Fibroblast of lung (primary cell): ENCODE measurements at regions not wholly inside any gene's neighbourhood (a gene's known extent, or its start where the extent isn't known, plus 50 kb on each side); places are given as distances from the start of the nearest gene placed in this dataset.
A peak's percentile ranks its signal among the peaks of the same experiment; 100 is the strongest.

Source experiments
- DNase-seq, 2 donors: peaks; one replicate each; pipeline versions ENCODE4 v3.0.0 to v3.0.0-alpha.2; 2010; ENCODE audit warnings: low read depth in 2 of 2
- H2AFZ ChIP-seq: 2 replicates; pipeline ENCODE4 v1.5.1; 2012; ENCODE audit warnings: low read length, control low read depth, inconsistent platforms
- H3K27ac ChIP-seq: 2 replicates; pipeline ENCODE4 v1.5.1; 2011; ENCODE audit warnings: low read length, control low read depth; ENCODE audit not compliant: insufficient read depth
- H3K27me3 ChIP-seq: 2 replicates; pipeline ENCODE4 v1.5.1; 2011; ENCODE audit warnings: mild to moderate bottlenecking, low read length; ENCODE audit not compliant: control insufficient read depth, insufficient read depth
- H3K36me3 ChIP-seq: 2 replicates; pipeline ENCODE4 v1.5.1; 2011; ENCODE audit warnings: low read length; ENCODE audit not compliant: control insufficient read depth, insufficient read depth
- H3K4me1 ChIP-seq: 2 replicates; pipeline ENCODE4 v1.5.1; 2011; ENCODE audit warnings: low read length; ENCODE audit not compliant: control insufficient read depth, insufficient read depth; ENCODE audit errors: extremely low read depth
- H3K4me2 ChIP-seq: 2 replicates; pipeline ENCODE4 v1.5.1; 2011; ENCODE audit warnings: low read length, control low read depth; ENCODE audit not compliant: insufficient read depth; ENCODE audit errors: extremely low read depth
- H3K4me3 ChIP-seq, 4 experiments: fragments of 200-600 bp in 1 of 4; sonication (generic) in 1 of 4; replicated peaks in 1 of 4; 2 replicates each; pipeline ENCODE4 v1.5.1; 2011 to 2016; ENCODE audit warnings: low read length in 4 of 4, low read depth in 3 of 4, mild to moderate bottlenecking in 3 of 4, control low read depth in 2 of 4, inconsistent platforms in 1 of 4, mixed read lengths in 1 of 4; ENCODE audit not compliant: insufficient read depth in 1 of 4; ENCODE audit errors: control extremely low read depth in 1 of 4
- H3K79me2 ChIP-seq: 2 replicates; pipeline ENCODE4 v1.5.1; 2012; ENCODE audit warnings: mild to moderate bottlenecking, low read length, inconsistent platforms; ENCODE audit not compliant: control insufficient read depth, insufficient read depth
- H3K9ac ChIP-seq: 2 replicates; pipeline ENCODE4 v1.5.1; 2011; ENCODE audit warnings: mild to moderate bottlenecking, low read length, control low read depth; ENCODE audit not compliant: insufficient read depth
- H3K9me3 ChIP-seq: 2 replicates; pipeline ENCODE4 v1.5.1; 2012; ENCODE audit warnings: low read depth, low read length; ENCODE audit not compliant: control insufficient read depth, insufficient read depth
- H4K20me1 ChIP-seq: 2 replicates; pipeline ENCODE4 v1.5.1; 2011; ENCODE audit warnings: low read length; ENCODE audit not compliant: control insufficient read depth, insufficient read depth; ENCODE audit errors: extremely low read depth
- EZH2 ChIP-seq: IDR thresholded peaks from 2 replicates; pipeline ENCODE4 v1.5.1; 2012; ENCODE audit warnings: low read length, control low read depth, mild to moderate bottlenecking; ENCODE audit errors: missing control alignments
- TF ChIP-seq, protein P1 (sequence below), 2 donors: IDR thresholded peaks in 1 of 2; conservative IDR thresholded peaks in 1 of 2; 1 replicate in 1 of 2; 2 replicates in 1 of 2; pipeline ENCODE4 v1.5.1; 2011 to 2012; ENCODE audit warnings: low read length in 2 of 2, control low read depth in 1 of 2, inconsistent platforms in 1 of 2, low read depth in 1 of 2, mild to moderate bottlenecking in 1 of 2

DNA sequence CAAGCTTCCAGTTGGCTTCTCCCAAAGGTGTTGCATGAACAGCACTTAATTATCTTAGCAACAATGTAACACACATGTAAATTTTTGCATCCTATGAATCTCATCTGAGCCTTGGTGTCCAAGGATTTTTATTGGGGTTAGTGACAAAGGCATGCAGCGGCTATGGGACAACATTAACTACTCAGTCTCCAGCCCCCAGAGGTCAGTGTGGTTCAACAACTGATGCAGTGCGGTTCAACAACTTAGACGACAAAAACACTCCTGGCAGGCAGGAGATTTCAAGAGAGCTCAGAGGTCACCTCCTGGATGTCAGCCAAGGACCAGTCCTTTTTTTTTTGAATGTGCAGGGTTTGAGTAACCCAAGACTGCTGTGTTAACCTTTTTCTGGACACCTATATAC, 77.5 kb upstream of the HMCN1 start:
- Histone ChIP-seq H4K20me1 (no peaks in the 10 kb centered on the region), H3K9me3 (no peaks in the 10 kb centered on the region), H3K4me1 (no peaks in the 10 kb centered on the region), H3K79me2 (no peaks in the 10 kb centered on the region), H3K4me2 (no peak overlapping the region), H3K4me3 (no peak overlapping the region), H3K27me3 (no peaks in the 10 kb centered on the region), H3K9ac (no peak overlapping the region), H2AFZ (no peak overlapping the region), H3K36me3 (no peaks in the 10 kb centered on the region), H3K27ac (no peak overlapping the region)
- TF ChIP-seq EZH2, result no peak
- TF ChIP-seq, protein P1, sequence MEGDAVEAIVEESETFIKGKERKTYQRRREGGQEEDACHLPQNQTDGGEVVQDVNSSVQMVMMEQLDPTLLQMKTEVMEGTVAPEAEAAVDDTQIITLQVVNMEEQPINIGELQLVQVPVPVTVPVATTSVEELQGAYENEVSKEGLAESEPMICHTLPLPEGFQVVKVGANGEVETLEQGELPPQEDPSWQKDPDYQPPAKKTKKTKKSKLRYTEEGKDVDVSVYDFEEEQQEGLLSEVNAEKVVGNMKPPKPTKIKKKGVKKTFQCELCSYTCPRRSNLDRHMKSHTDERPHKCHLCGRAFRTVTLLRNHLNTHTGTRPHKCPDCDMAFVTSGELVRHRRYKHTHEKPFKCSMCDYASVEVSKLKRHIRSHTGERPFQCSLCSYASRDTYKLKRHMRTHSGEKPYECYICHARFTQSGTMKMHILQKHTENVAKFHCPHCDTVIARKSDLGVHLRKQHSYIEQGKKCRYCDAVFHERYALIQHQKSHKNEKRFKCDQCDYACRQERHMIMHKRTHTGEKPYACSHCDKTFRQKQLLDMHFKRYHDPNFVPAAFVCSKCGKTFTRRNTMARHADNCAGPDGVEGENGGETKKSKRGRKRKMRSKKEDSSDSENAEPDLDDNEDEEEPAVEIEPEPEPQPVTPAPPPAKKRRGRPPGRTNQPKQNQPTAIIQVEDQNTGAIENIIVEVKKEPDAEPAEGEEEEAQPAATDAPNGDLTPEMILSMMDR (conservative IDR thresholded peaks at IDR 0.05 in 1 of 2, IDR thresholded peaks at IDR 0.05 in 1 of 2; ENCODE audit: low read depth in 1 of 2, low read length in 2 of 2), result no peak
- no peak for DNase-seq

- no peak for DNase-seq
- H3K9ac ChIP-seq, result no peak overlapping the region
- H3K36me3 ChIP-seq, result no peaks in the 10 kb centered on the region
- TF ChIP-seq, protein P1 (conservative IDR thresholded peaks at IDR 0.05 in 1 of 2, IDR thresholded peaks at IDR 0.05 in 1 of 2; ENCODE audit: low read depth in 1 of 2, low read length in 2 of 2), result no peak
- no peak for TF ChIP-seq EZH2
- H3K4me3 ChIP-seq, result no peak overlapping the region
- H3K79me2 ChIP-seq, result no peaks in the 10 kb centered on the region
- no peak overlapping the region for H3K4me2 ChIP-seq
- no peaks in the 10 kb centered on the region for H3K4me1 ChIP-seq
- H4K20me1 ChIP-seq, result no peaks in the 10 kb centered on the region
- no peak overlapping the region for H3K27ac ChIP-seq
- no peaks in the 10 kb centered on the region for H3K9me3 ChIP-seq
- no peak overlapping the region for H2AFZ ChIP-seq
- H3K27me3 ChIP-seq, result no peaks in the 10 kb centered on the region
Observed at GRCh38 chr1:185654952-185655314, 79.3 kb upstream of the HMCN1 start.

- TF ChIP-seq, protein P1 (conservative IDR thresholded peaks at IDR 0.05 in 1 of 2, IDR thresholded peaks at IDR 0.05 in 1 of 2; ENCODE audit: low read depth in 1 of 2, low read length in 2 of 2), result no peak
- H4K20me1 ChIP-seq, result no peaks in the 10 kb centered on the region
- no peaks in the 10 kb centered on the region for H3K27me3 ChIP-seq
- H3K27ac ChIP-seq, result no peak overlapping the region
- no peaks in the 10 kb centered on the region for H3K36me3 ChIP-seq
- H3K79me2 ChIP-seq, result no peaks in the 10 kb centered on the region
- H3K4me1 ChIP-seq, result no peaks in the 10 kb centered on the region
- no peak overlapping the region for H3K4me2 ChIP-seq
- no peak overlapping the region for H3K9ac ChIP-seq
- DNase-seq, result peak in 1 of 2 donors; percentile 51
- no peak overlapping the region for H2AFZ ChIP-seq
- H3K9me3 ChIP-seq, result no peaks in the 10 kb centered on the region
- no peak overlapping the region for H3K4me3 ChIP-seq
Observed at GRCh38 chr1:185654199-185654951, 79.8 kb upstream of the HMCN1 start.
